Ascending aorta (tissue), 2 donors: ENCODE measurements at regions not wholly inside any gene's neighbourhood (a gene's known extent, or its start where the extent isn't known, plus 50 kb on each side); places are given as distances from the start of the nearest gene placed in this dataset.

Experiments used
- DNase-seq, 2 donors: peaks; one replicate each; pipeline ENCODE4 v3.0.0-alpha.2; 2019; ENCODE audit warnings: low spot score in 2 of 2
- H3K27ac ChIP-seq, 2 donors: fragments of 200-600 bp; sonication (generic); one replicate each; pipeline ENCODE4 v1.5.1; 2016 to 2017; ENCODE audit warnings: mild to moderate bottlenecking in 1 of 2
- H3K27me3 ChIP-seq: fragments of 200-600 bp; sonication (generic); one replicate; pipeline ENCODE4 v1.5.1; 2017
- H3K36me3 ChIP-seq, 2 donors: fragments of 200-600 bp; sonication (generic); one replicate each; pipeline ENCODE4 v1.5.1; 2016
- H3K4me1 ChIP-seq, 2 donors: fragments of 200-600 bp; sonication (generic); one replicate each; pipeline ENCODE4 v1.5.1; 2016 to 2017; ENCODE audit warnings: mild to moderate bottlenecking in 1 of 2
- H3K4me3 ChIP-seq, 2 donors: fragments of 200-600 bp; sonication (generic); one replicate each; pipeline ENCODE4 v1.5.1; 2016 to 2017; ENCODE audit warnings: mild to moderate bottlenecking in 1 of 2
- H3K9me3 ChIP-seq, 2 donors: fragments of 200-600 bp; sonication (generic); one replicate each; pipeline ENCODE4 v1.5.1; 2016
- CTCF ChIP-seq, 3 experiments: fragments of 200-600 bp in 2 of 3; fragments of 450-650 bp in 1 of 3; sonication (generic) in 2 of 3; IDR thresholded peaks; one replicate each; pipeline ENCODE4 v1.5.1; 2016 to 2019; ENCODE audit warnings: antibody characterized with exemption in 3 of 3, mild to moderate bottlenecking in 1 of 3, moderate library complexity in 1 of 3
- intact Hi-C: fragments of 100-400 bp; cut with DNase I; formaldehyde crosslinking; loops from one replicate; pipeline ENCODE4 v1.15.1; 2023

GRCh38 chr2:198994678-198995077 is 463.1 kb downstream of the SATB2 start:
- intact Hi-C loops: loop anchor here (10.0 kb wide), 1 partner anchor 240 kb away; no protein-coding TSS in a partner anchor
- H3K36me3 ChIP-seq: no peaks in the 10 kb centered on the region
- TF ChIP-seq CTCF (IDR thresholded peaks at IDR 0.05): no peak
- H3K9me3 ChIP-seq: no peaks in the 10 kb centered on the region
- H3K27me3 ChIP-seq: no peaks in the 10 kb centered on the region
- H3K27ac ChIP-seq: no peak overlapping the region
- H3K4me3 ChIP-seq: no peak overlapping the region
- DNase-seq: no peak
- no peaks in the 10 kb centered on the region for H3K4me1 ChIP-seq

DNA sequence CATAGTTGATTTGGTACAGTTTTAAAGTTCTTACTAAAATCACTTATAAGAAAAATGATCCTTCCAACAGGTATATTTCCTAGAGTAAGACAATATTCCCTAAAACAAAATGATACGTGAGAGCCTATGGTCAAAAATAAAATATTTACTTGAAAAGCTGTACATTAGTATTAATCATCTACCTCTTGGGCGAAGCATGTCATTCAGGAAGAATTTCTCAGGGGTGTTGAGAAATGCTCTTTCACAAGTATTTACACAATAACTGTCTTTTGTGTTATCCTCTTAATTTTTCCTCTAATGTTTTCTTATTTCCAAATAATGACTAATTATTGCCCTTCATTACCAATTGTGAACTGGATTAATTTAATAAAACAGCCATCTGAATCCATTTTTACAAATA is 466.3 kb downstream of the SATB2 start:
- no peak for DNase-seq
- no peaks in the 10 kb centered on the region for H3K9me3 ChIP-seq
- intact Hi-C loops: loop anchor here (10.0 kb wide), 1 partner anchor 237 kb away; no protein-coding TSS in a partner anchor
- no peak overlapping the region for H3K4me3 ChIP-seq
- H3K4me1 ChIP-seq: no peaks in the 10 kb centered on the region
- H3K36me3 ChIP-seq: no peaks in the 10 kb centered on the region
- no peak overlapping the region for H3K27ac ChIP-seq
- no peaks in the 10 kb centered on the region for H3K27me3 ChIP-seq
- TF ChIP-seq CTCF (IDR thresholded peaks at IDR 0.05): no peak

DNA sequence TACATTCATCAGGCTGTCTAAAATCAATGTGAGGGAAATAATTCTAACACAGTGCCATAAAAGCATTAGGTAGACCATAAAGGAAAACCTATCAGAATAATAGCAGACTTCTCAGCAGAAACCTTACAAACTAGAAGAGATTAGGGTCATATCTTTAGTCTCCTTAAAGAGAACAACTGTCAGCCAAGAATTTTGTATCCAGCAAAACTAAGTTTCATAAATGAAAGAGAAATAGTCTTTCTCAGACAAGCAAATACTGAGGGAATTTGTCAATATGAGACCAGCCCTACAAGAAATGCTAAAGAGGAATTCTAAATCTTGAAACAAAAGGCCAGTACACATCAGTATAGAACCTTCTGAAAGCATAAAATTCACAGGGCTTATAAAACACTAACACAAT is 482.0 kb downstream of the SATB2 start:
- DNase-seq: no peak
- Histone ChIP-seq H3K27me3 (no peaks in the 10 kb centered on the region), H3K4me1 (no peaks in the 10 kb centered on the region), H3K4me3 (no peak overlapping the region), H3K36me3 (no peaks in the 10 kb centered on the region), H3K27ac (no peak overlapping the region), H3K9me3 (peaks cover 11 to 28% of the 10 kb centered on the region in 2 donors)
- intact Hi-C loops: no loop called here
- TF ChIP-seq CTCF (IDR thresholded peaks at IDR 0.05): no peak

- DNase-seq: no peak
- Histone ChIP-seq H3K4me3 (no peak overlapping the region), H3K27me3 (no peaks in the 10 kb centered on the region), H3K36me3 (no peaks in the 10 kb centered on the region), H3K4me1 (no peaks in the 10 kb centered on the region), H3K9me3 (peaks cover 11 to 28% of the 10 kb centered on the region in 2 donors), H3K27ac (no peak overlapping the region)
- intact Hi-C loops: no loop called here
- no peak for TF ChIP-seq CTCF (IDR thresholded peaks at IDR 0.05)
These were observed 484.0 kb downstream of the SATB2 start for GRCh38 chr2:198973785-198974184.

DNA sequence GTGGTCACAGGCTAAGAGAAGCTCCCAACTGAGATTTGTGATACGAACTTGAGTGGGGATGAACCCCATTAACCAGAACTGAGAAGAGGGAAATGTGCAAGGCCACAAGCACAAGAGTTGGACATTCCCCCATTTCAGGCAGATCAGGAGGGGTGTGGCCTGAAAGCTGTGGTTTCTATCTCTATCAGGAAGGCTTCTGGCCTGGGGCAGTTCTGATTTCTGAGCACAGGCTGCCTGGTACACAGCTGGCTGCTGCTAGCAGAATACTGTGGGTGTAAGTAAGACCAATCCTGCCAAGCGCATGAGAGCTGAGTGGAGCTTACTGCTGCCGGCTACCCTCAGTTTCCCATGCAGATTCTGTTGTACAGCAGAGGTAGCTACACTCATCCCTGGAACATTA is 484.6 kb downstream of the SATB2 start:
- Histone ChIP-seq H3K9me3 (peaks cover 11 to 28% of the 10 kb centered on the region in 2 donors), H3K27me3 (no peaks in the 10 kb centered on the region), H3K4me1 (no peaks in the 10 kb centered on the region), H3K36me3 (no peaks in the 10 kb centered on the region), H3K4me3 (no peak overlapping the region), H3K27ac (no peak overlapping the region)
- no peak for DNase-seq
- intact Hi-C loops: no loop called here
- TF ChIP-seq CTCF (IDR thresholded peaks at IDR 0.05): no peak

DNA sequence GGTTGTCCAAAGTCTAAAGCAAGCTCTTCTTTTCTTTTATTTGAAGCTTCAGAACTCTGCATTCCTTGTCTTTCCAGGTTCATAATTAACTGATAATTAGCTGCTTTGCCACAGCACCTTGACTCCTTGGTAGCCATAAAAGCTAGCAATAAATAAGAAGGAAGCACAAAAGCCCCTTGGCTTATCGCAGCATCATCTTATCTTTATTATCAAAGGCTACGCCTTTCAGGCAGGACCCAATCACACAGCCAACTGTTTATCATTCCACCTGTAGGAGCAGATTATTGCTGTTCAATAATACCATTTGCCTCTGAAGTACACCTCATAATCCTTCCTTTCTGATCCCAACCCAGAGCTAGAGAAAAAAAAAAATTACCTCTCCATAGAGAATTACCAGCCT is 489.2 kb downstream of the SATB2 start:
- Histone ChIP-seq H3K27me3 (no peaks in the 10 kb centered on the region), H3K4me1 (no peaks in the 10 kb centered on the region), H3K36me3 (no peaks in the 10 kb centered on the region), H3K27ac (no peak overlapping the region), H3K9me3 (no peaks in the 10 kb centered on the region), H3K4me3 (no peak overlapping the region)
- intact Hi-C loops: no loop called here
- TF ChIP-seq CTCF (IDR thresholded peaks at IDR 0.05): no peak
- DNase-seq: no peak
